ENCODE measurements at regions not wholly inside any gene's neighbourhood (a gene's known extent, or its start where the extent isn't known, plus 50 kb on each side); places are given as distances from the start of the nearest gene placed in this dataset.

DNA sequence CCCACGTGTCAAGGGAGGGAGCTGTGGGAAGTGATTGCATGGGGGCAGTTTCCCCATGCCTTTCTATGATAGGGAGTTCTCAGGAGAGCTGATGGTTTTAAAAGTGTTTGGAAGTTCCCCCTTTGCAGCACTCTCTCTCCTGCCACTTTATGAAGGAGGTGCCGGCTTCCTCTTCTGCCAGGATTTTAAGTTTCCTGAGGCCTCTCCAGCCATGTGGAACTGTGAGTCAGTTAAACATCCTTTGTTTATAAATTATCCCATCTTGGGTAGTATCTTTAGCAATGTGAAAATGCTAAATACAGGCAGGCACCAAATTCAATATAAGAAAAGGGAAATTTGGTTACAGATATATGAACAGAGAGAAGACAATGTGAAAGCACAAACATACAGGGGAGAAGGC, 96.4 kb upstream of the EPHA7 start:
- Histone ChIP-seq H3K27me3 (ENCODE audit: control insufficient read depth in 1 of 2, insufficient read depth in 2 of 2, low read length in 2 of 2) (no peaks in the 10 kb centered on the region), H3K9me3 (ENCODE audit: control insufficient read depth in 2 of 2, insufficient read depth in 1 of 2, low read depth in 1 of 2, low read length in 1 of 2) (no peaks in the 10 kb centered on the region), H3K36me3 (ENCODE audit: control insufficient read depth in 2 of 2, insufficient read depth in 2 of 2, low read length in 1 of 2) (no peaks in the 10 kb centered on the region), H3K27ac (ENCODE audit: low read depth in 2 of 2, low read length in 1 of 2) (no peak overlapping the region), H3K4me3 (ENCODE audit: low read depth in 1 of 2, low read length in 2 of 2) (no peak overlapping the region), H3K4me1 (ENCODE audit: control insufficient read depth in 2 of 2, insufficient read depth in 2 of 2, low read length in 1 of 2) (no peaks in the 10 kb centered on the region)
- 60 to 62% methylated on average over 2 of the region's 2 CpGs for WGBS, 2 donors

DNA sequence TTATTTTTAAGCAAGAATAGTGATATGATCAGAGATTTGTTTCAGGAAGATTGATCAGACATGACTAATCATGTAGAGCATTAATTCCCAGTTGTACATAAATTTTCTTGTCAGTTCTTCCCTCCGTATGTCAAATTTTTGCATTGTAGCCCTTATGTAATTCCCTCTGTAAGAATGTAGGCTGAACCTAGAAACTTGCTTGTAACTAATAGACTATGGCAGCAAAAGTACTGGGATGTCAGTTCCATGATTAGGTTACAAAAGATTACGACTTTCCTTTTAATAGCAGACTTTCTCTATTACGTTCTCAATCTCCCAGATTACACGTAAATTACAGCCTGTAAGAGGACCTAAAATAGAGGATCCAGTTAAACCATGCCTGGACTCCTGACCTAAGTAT, 79.4 kb upstream of the EPHA7 start:
- H3K9me3 ChIP-seq (ENCODE audit: control insufficient read depth in 2 of 2, insufficient read depth in 1 of 2, low read depth in 1 of 2, low read length in 1 of 2), result no peaks in the 10 kb centered on the region
- H3K4me3 ChIP-seq (ENCODE audit: low read depth in 1 of 2, low read length in 2 of 2), result no peak overlapping the region
- H3K36me3 ChIP-seq (ENCODE audit: control insufficient read depth in 2 of 2, insufficient read depth in 2 of 2, low read length in 1 of 2), result no peaks in the 10 kb centered on the region
- H3K27ac ChIP-seq (ENCODE audit: low read depth in 2 of 2, low read length in 1 of 2), result no peak overlapping the region
- no peaks in the 10 kb centered on the region for H3K27me3 ChIP-seq (ENCODE audit: control insufficient read depth in 1 of 2, insufficient read depth in 2 of 2, low read length in 2 of 2)
- 79 to 85% methylated on average over 4 of the region's 4 CpGs for WGBS, 2 donors
- H3K4me1 ChIP-seq (ENCODE audit: control insufficient read depth in 2 of 2, insufficient read depth in 2 of 2, low read length in 1 of 2), result no peaks in the 10 kb centered on the region

DNA sequence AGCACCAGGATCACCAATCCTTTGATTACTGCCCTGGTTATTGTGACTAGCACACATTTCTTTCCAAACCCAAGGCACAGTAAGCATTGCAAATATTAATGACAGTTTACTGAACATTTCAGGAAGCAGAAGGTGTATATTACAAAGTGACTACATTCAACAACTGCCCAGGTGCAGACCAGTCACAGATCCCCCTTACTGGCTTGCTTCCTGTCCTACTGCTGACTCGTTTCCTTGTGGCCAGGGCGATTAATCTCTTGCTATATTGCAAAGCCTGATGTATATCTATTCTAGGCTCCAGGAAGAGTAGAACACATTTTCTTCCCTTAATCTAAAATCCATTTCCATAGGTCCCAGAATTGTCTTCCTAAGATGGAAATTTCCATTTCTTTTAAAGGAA, 77.2 kb upstream of the EPHA7 start:
- 52 to 56% methylated on average over 2 of the region's 2 CpGs for WGBS, 2 donors
- H3K4me3 ChIP-seq (ENCODE audit: low read depth in 1 of 2, low read length in 2 of 2), result no peak overlapping the region
- H3K9me3 ChIP-seq (ENCODE audit: control insufficient read depth in 2 of 2, insufficient read depth in 1 of 2, low read depth in 1 of 2, low read length in 1 of 2), result no peaks in the 10 kb centered on the region
- no peaks in the 10 kb centered on the region for H3K27me3 ChIP-seq (ENCODE audit: control insufficient read depth in 1 of 2, insufficient read depth in 2 of 2, low read length in 2 of 2)
- no peaks in the 10 kb centered on the region for H3K4me1 ChIP-seq (ENCODE audit: control insufficient read depth in 2 of 2, insufficient read depth in 2 of 2, low read length in 1 of 2)
- H3K27ac ChIP-seq (ENCODE audit: low read depth in 2 of 2, low read length in 1 of 2), result no peak overlapping the region
- no peaks in the 10 kb centered on the region for H3K36me3 ChIP-seq (ENCODE audit: control insufficient read depth in 2 of 2, insufficient read depth in 2 of 2, low read length in 1 of 2)

DNA sequence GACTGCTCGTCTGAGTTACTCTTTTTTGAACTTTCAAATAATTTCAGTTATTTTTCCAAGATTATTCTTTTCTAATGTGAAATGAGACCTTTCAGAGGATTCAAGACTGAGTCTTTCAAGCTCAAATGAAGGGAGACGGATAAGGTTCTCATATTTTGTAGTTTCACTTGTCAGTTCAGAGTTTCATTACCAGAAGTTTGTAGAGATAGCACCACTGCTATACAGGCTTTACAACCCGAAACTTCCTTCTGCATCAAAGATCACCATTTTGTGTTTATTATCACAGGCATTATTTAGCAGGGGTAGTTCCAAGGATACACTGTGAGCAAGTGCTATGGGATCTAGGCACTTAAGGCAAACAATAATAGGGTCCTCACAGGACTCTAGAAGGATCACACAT, 74.7 kb upstream of the EPHA7 start:
- Histone ChIP-seq H3K27me3 (ENCODE audit: control insufficient read depth in 1 of 2, insufficient read depth in 2 of 2, low read length in 2 of 2) (no peaks in the 10 kb centered on the region), H3K4me1 (ENCODE audit: control insufficient read depth in 2 of 2, insufficient read depth in 2 of 2, low read length in 1 of 2) (no peaks in the 10 kb centered on the region), H3K36me3 (ENCODE audit: control insufficient read depth in 2 of 2, insufficient read depth in 2 of 2, low read length in 1 of 2) (no peaks in the 10 kb centered on the region), H3K4me3 (ENCODE audit: low read depth in 1 of 2, low read length in 2 of 2) (no peak overlapping the region), H3K27ac (ENCODE audit: low read depth in 2 of 2, low read length in 1 of 2) (no peak overlapping the region), H3K9me3 (ENCODE audit: control insufficient read depth in 2 of 2, insufficient read depth in 1 of 2, low read depth in 1 of 2, low read length in 1 of 2) (no peaks in the 10 kb centered on the region)
- WGBS, 2 donors, result 76 to 87% methylated on average over 3 of the region's 3 CpGs

DNA sequence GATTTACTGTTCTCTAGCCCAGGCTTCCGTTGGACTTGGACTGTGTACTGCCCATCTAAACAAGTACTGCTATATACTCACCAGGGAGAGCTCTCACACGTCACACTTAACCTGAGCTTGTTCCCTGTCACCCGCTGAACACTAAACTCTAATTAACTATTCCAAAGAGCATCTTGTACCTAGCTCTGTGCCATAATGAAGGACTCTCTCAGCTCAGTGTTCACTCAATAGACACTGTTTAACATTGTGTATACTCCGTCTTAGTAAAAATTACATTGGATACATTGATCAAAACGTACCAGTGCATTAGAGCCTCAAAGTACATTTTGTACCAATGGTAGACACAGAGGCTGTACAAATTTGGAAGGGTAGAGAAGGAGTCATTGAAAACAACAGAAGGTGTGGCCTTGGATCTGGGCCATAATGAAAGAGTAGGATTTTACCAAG, 55.4 kb upstream of the EPHA7 start:
- Histone ChIP-seq H3K4me1 (ENCODE audit: control insufficient read depth in 2 of 2, insufficient read depth in 2 of 2, low read length in 1 of 2) (no peaks in the 10 kb centered on the region), H3K36me3 (ENCODE audit: control insufficient read depth in 2 of 2, insufficient read depth in 2 of 2, low read length in 1 of 2) (no peaks in the 10 kb centered on the region), H3K27ac (ENCODE audit: low read depth in 2 of 2, low read length in 1 of 2) (no peak overlapping the region), H3K27me3 (ENCODE audit: control insufficient read depth in 1 of 2, insufficient read depth in 2 of 2, low read length in 2 of 2) (no peaks in the 10 kb centered on the region), H3K4me3 (ENCODE audit: low read depth in 1 of 2, low read length in 2 of 2) (no peak overlapping the region), H3K9me3 (ENCODE audit: control insufficient read depth in 2 of 2, insufficient read depth in 1 of 2, low read depth in 1 of 2, low read length in 1 of 2) (no peaks in the 10 kb centered on the region)
- WGBS, 2 donors, result 64 to 71% methylated on average over 5 of the region's 5 CpGs

DNA sequence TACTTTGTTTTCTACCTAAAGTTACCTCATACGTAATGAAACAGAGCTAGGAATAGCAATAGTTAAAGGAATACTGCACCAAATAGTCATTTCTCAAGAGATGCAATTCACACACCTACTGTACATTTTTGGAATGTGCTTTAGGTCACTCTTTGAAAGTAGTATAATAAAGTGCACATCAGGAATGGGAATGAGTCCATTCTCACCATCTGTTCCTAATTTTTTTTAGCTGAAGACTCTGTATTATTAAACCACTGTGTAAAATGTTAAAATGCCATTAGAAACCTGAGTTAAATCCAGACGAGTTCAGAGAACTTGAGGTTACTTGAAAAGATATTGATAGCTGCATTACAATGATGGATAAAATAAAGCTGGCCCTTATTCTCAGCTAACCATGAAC, 51.9 kb upstream of the EPHA7 start:
- Histone ChIP-seq H3K4me1 (ENCODE audit: control insufficient read depth in 2 of 2, insufficient read depth in 2 of 2, low read length in 1 of 2) (no peaks in the 10 kb centered on the region), H3K36me3 (ENCODE audit: control insufficient read depth in 2 of 2, insufficient read depth in 2 of 2, low read length in 1 of 2) (no peaks in the 10 kb centered on the region), H3K27me3 (ENCODE audit: control insufficient read depth in 1 of 2, insufficient read depth in 2 of 2, low read length in 2 of 2) (no peaks in the 10 kb centered on the region), H3K4me3 (ENCODE audit: low read depth in 1 of 2, low read length in 2 of 2) (no peak overlapping the region), H3K9me3 (ENCODE audit: control insufficient read depth in 2 of 2, insufficient read depth in 1 of 2, low read depth in 1 of 2, low read length in 1 of 2) (no peaks in the 10 kb centered on the region), H3K27ac (ENCODE audit: low read depth in 2 of 2, low read length in 1 of 2) (no peak overlapping the region)
- 62 to 65% methylated on average over 2 of the region's 2 CpGs for WGBS, 2 donors

Measured in esophagus (tissue), 2 donors.